Panc1 (cell line): ENCODE measurements at regions not wholly inside any gene's neighbourhood (a gene's known extent, or its start where the extent isn't known, plus 50 kb on each side); places are given as distances from the start of the nearest gene placed in this dataset.

Experiments used
- ATAC-seq: fragments of 200-7000 bp; cut with Tn5 transposase; 2 replicates; pipeline ENCODE4 v1.9.1; 2020; ENCODE audit warnings: mild to moderate bottlenecking, moderate library complexity
- BruUV-seq: library from RNA; stranded (reverse); fragments of 400-500 nt; replicated peaks from 2 replicates; lab custom pipeline; 2021; lab: Mats Ljungman, UMichigan
- CTCF ChIA-PET: fragments of 300-600 bp; sonication (Branson Sonifier 250); formaldehyde crosslinking; loops from one replicate; lab custom pipeline; 2022; ENCODE audit warnings: antibody characterized with exemption; lab: Charles Lee
- POLR2A ChIA-PET: fragments of 300-600 bp; sonication (Branson Sonifier 250); formaldehyde crosslinking; loops from one replicate; lab custom pipeline; 2022; ENCODE audit warnings: antibody characterized with exemption; lab: Charles Lee
- DNase-seq: peaks from one replicate; pipeline ENCODE4 v3.0.0-alpha.2; 2010; ENCODE audit warnings: low read depth, low spot score
- H3K27ac ChIP-seq: 2 replicates; pipeline ENCODE4 v1.5.1; 2011; ENCODE audit warnings: mild to moderate bottlenecking, low read length, inconsistent platforms
- H3K27me3 ChIP-seq: fragments of 200-500 bp; sonication (Bioruptor generic); 2 replicates; pipeline ENCODE4 v1.6.0; 2014; ENCODE audit warnings: low read length, inconsistent platforms; ENCODE audit not compliant: control insufficient read depth, insufficient read depth
- H3K36me3 ChIP-seq: fragments of 200-500 bp; sonication (Bioruptor generic); 2 replicates; pipeline ENCODE4 v1.5.1; 2014; ENCODE audit warnings: inconsistent platforms, mild to moderate bottlenecking, low read length, moderate library complexity; ENCODE audit not compliant: control insufficient read depth, insufficient read depth
- H3K4me1 ChIP-seq: 2 replicates; pipeline ENCODE4 v1.5.1; 2011; ENCODE audit warnings: inconsistent platforms, mild to moderate bottlenecking, low read length, moderate library complexity; ENCODE audit not compliant: control insufficient read depth, insufficient read depth
- H3K4me3 ChIP-seq, 2 experiments: 2 replicates each; pipeline ENCODE4 v1.5.1; 2011 to 2012; ENCODE audit warnings: low read depth in 2 of 2, low read length in 2 of 2, mild to moderate bottlenecking in 2 of 2, inconsistent platforms in 1 of 2, moderate library complexity in 1 of 2
- H3K9me3 ChIP-seq: fragments of 200-500 bp; sonication (Bioruptor generic); 2 replicates; pipeline ENCODE4 v1.5.1; 2014; ENCODE audit warnings: low read depth, mild to moderate bottlenecking, inconsistent platforms, low read length, moderate library complexity; ENCODE audit not compliant: control insufficient read depth, insufficient read depth
- POLR2AphosphoS5 ChIP-seq: IDR thresholded peaks from 2 replicates; pipeline ENCODE4 v1.6.1; 2012; ENCODE audit warnings: mild to moderate bottlenecking, low read depth, low read length, moderate library complexity
- SIN3A ChIP-seq: IDR thresholded peaks from 2 replicates; pipeline ENCODE4 v1.6.1; 2012; ENCODE audit warnings: low read depth, mild to moderate bottlenecking, low read length, moderate library complexity, borderline replicate concordance; ENCODE audit not compliant: insufficient read depth
- TCF7L2 ChIP-seq: IDR thresholded peaks from 2 replicates; pipeline ENCODE4 v1.6.1; 2011; ENCODE audit warnings: mild to moderate bottlenecking, low read depth, low read length, inconsistent platforms
- in situ Hi-C: cut with HindIII; loops from 2 replicates; pipeline ENCODE4 v1.10.0; 2016; ENCODE audit warnings: low sequenced_read_pairs, low pct_unique_long_range_greater_than_20kb
- intact Hi-C: fragments of 100-400 bp; cut with micrococcal nuclease; formaldehyde crosslinking; loops from one replicate; pipeline ENCODE4 v1.10.0; 2022; ENCODE audit not compliant: unreplicated experiment
- TF ChIP-seq, protein P1 (sequence below): fragments of 450-650 bp; IDR thresholded peaks from 2 replicates; pipeline ENCODE4 v1.5.1; 2017; ENCODE audit warnings: mild to moderate bottlenecking
- TF ChIP-seq, protein P2 (sequence below), 2 experiments: IDR thresholded peaks; 2 replicates each; pipeline ENCODE4 v1.6.1; 2011 to 2012; ENCODE audit warnings: low read depth in 2 of 2, control low read depth in 1 of 2, low read length in 1 of 2, mild to moderate bottlenecking in 1 of 2, moderate library complexity in 1 of 2; ENCODE audit not compliant: insufficient read depth in 1 of 2

- POLR2A ChIA-PET = no interaction called here
- BruUV-seq = no TSS peak
- H3K27ac ChIP-seq = no peak overlapping the region
- ATAC-seq (no peak), DNase-seq (no peak)
- H3K4me3 ChIP-seq = no peak overlapping the region
- no peaks in the 10 kb centered on the region for H3K4me1 ChIP-seq
- CTCF ChIA-PET = no interaction called here
- no peaks in the 10 kb centered on the region for H3K27me3 ChIP-seq
- TF ChIP-seq POLR2AphosphoS5 (no peak), SIN3A (no peak)
- TF ChIP-seq, protein P1, sequence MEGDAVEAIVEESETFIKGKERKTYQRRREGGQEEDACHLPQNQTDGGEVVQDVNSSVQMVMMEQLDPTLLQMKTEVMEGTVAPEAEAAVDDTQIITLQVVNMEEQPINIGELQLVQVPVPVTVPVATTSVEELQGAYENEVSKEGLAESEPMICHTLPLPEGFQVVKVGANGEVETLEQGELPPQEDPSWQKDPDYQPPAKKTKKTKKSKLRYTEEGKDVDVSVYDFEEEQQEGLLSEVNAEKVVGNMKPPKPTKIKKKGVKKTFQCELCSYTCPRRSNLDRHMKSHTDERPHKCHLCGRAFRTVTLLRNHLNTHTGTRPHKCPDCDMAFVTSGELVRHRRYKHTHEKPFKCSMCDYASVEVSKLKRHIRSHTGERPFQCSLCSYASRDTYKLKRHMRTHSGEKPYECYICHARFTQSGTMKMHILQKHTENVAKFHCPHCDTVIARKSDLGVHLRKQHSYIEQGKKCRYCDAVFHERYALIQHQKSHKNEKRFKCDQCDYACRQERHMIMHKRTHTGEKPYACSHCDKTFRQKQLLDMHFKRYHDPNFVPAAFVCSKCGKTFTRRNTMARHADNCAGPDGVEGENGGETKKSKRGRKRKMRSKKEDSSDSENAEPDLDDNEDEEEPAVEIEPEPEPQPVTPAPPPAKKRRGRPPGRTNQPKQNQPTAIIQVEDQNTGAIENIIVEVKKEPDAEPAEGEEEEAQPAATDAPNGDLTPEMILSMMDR = no peak
- no peaks in the 10 kb centered on the region for H3K9me3 ChIP-seq
- intact Hi-C loops (no loop called here), in situ Hi-C loops (no loop called here)
- H3K36me3 ChIP-seq = no peaks in the 10 kb centered on the region
Observed at GRCh38 chr1:222283147-222283768, 264.6 kb downstream of the HHIPL2 start.

GRCh38 chr1:222279591-222279990, 268.3 kb downstream of the HHIPL2 start:
- no peaks in the 10 kb centered on the region for H3K4me1 ChIP-seq
- ChIA-PET POLR2A (no interaction called here), CTCF (no interaction called here)
- no TSS peak for BruUV-seq
- no peaks in the 10 kb centered on the region for H3K9me3 ChIP-seq
- H3K27ac ChIP-seq = no peak overlapping the region
- TF ChIP-seq, protein P1 = no peak
- TF ChIP-seq SIN3A (no peak), POLR2AphosphoS5 (no peak), TCF7L2 (no peak)
- TF ChIP-seq, protein P2, sequence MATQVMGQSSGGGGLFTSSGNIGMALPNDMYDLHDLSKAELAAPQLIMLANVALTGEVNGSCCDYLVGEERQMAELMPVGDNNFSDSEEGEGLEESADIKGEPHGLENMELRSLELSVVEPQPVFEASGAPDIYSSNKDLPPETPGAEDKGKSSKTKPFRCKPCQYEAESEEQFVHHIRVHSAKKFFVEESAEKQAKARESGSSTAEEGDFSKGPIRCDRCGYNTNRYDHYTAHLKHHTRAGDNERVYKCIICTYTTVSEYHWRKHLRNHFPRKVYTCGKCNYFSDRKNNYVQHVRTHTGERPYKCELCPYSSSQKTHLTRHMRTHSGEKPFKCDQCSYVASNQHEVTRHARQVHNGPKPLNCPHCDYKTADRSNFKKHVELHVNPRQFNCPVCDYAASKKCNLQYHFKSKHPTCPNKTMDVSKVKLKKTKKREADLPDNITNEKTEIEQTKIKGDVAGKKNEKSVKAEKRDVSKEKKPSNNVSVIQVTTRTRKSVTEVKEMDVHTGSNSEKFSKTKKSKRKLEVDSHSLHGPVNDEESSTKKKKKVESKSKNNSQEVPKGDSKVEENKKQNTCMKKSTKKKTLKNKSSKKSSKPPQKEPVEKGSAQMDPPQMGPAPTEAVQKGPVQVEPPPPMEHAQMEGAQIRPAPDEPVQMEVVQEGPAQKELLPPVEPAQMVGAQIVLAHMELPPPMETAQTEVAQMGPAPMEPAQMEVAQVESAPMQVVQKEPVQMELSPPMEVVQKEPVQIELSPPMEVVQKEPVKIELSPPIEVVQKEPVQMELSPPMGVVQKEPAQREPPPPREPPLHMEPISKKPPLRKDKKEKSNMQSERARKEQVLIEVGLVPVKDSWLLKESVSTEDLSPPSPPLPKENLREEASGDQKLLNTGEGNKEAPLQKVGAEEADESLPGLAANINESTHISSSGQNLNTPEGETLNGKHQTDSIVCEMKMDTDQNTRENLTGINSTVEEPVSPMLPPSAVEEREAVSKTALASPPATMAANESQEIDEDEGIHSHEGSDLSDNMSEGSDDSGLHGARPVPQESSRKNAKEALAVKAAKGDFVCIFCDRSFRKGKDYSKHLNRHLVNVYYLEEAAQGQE (IDR thresholded peaks at IDR 0.05; ENCODE audit: insufficient read depth in 1 of 2, low read depth in 2 of 2, low read length in 1 of 2) = no peak
- in situ Hi-C loops (no loop called here), intact Hi-C loops (no loop called here)
- no peaks in the 10 kb centered on the region for H3K27me3 ChIP-seq
- no peak overlapping the region for H3K4me3 ChIP-seq
- no peak for ATAC-seq
- H3K36me3 ChIP-seq = no peaks in the 10 kb centered on the region
- no peak for DNase-seq
